H1 (cell line): ENCODE measurements at regions not wholly inside any gene's neighbourhood (a gene's known extent, or its start where the extent isn't known, plus 50 kb on each side); places are given as distances from the start of the nearest gene placed in this dataset.

Experiments
- POLR2AphosphoS5 ChIP-seq: IDR thresholded peaks from 2 replicates; pipeline ENCODE4 v1.6.1; 2011; ENCODE audit warnings: low read depth, low read length
- SAP30 ChIP-seq: fragments of 300-600 bp; sonication (generic); IDR thresholded peaks from 2 replicates; pipeline ENCODE4 v1.7.1; 2012; ENCODE audit warnings: low read length, moderate library complexity, mild to moderate bottlenecking, inconsistent platforms; ENCODE audit not compliant: insufficient read depth, insufficient replicate concordance
- SP1 ChIP-seq: IDR thresholded peaks from 2 replicates; pipeline ENCODE4 v1.6.1; 2011; ENCODE audit warnings: low read depth, low read length
- SRF ChIP-seq: IDR thresholded peaks from 2 replicates; pipeline ENCODE4 v1.6.1; 2011; ENCODE audit warnings: mild to moderate bottlenecking, low read depth, low read length, moderate library complexity

- TF ChIP-seq SAP30: no peak
- TF ChIP-seq SRF: no peak
- TF ChIP-seq POLR2AphosphoS5: no peak
- no peak for TF ChIP-seq SP1
Observed at GRCh38 chr5:175357995-175358394, 86.0 kb downstream of the DRD1 start (continued).
